Testis (tissue), 2 donors: ENCODE measurements at regions not wholly inside any gene's neighbourhood (a gene's known extent, or its start where the extent isn't known, plus 50 kb on each side); places are given as distances from the start of the nearest gene placed in this dataset.

ENCODE experiments used
- DNase-seq: peaks from one replicate; pipeline ENCODE4 v3.0.0-alpha.2; 2019
- H3K27ac ChIP-seq, 2 donors: fragments of 200-600 bp; sonication (generic); one replicate each; pipeline ENCODE4 v1.5.1; 2019
- H3K27me3 ChIP-seq: fragments of 200-600 bp; sonication (generic); one replicate; pipeline ENCODE4 v1.5.1; 2019
- H3K36me3 ChIP-seq: fragments of 200-600 bp; sonication (generic); one replicate; pipeline ENCODE4 v1.5.1; 2017; ENCODE audit warnings: low read depth; ENCODE audit errors: missing control alignments
- H3K4me1 ChIP-seq: fragments of 200-600 bp; sonication (generic); one replicate; pipeline ENCODE4 v1.5.1; 2019
- H3K4me3 ChIP-seq, 2 donors: fragments of 200-600 bp; sonication (generic); one replicate each; pipeline ENCODE4 v1.5.1; 2017 to 2019
- H3K9me3 ChIP-seq: fragments of 200-600 bp; sonication (generic); one replicate; pipeline ENCODE4 v1.5.1; 2017
- CTCF ChIP-seq, 3 experiments: fragments of 450-650 bp in 2 of 3; fragments of 200-600 bp in 1 of 3; sonication (generic) in 1 of 3; IDR thresholded peaks; one replicate each; pipeline ENCODE4 v1.5.1; 2016 to 2019; ENCODE audit warnings: antibody characterized with exemption in 3 of 3, mild to moderate bottlenecking in 2 of 3, moderate library complexity in 1 of 3
- POLR2A ChIP-seq: fragments of 450-650 bp; IDR thresholded peaks from one replicate; pipeline ENCODE4 v1.6.1; 2017; ENCODE audit warnings: antibody characterized with exemption, mild to moderate bottlenecking, moderate library complexity
- WGBS, 2 donors: methylation state at CpG; one replicate each; pipeline ENCODE4 v1.1.5; 2018; 5-methylcytosine and 5-hydroxymethylcytosine counted together
- intact Hi-C: fragments of 100-400 bp; cut with DNase I; formaldehyde crosslinking; loops from one replicate; pipeline ENCODE4 v1.15.1; 2023; ENCODE audit warnings: low total_unique reads

- no peaks in the 10 kb centered on the region for H3K27me3 ChIP-seq
- intact Hi-C loops: no loop called here
- H3K36me3 ChIP-seq: no peaks in the 10 kb centered on the region
- TF ChIP-seq CTCF (IDR thresholded peaks at IDR 0.05) (no peak), POLR2A (no peak)
- H3K27ac ChIP-seq: no peak overlapping the region
- WGBS, 2 donors: 59 to 70% methylated on average over 7 of the region's 7 CpGs
- H3K9me3 ChIP-seq: no peaks in the 10 kb centered on the region
- peaks cover 10% of the 10 kb centered on the region for H3K4me1 ChIP-seq
- H3K4me3 ChIP-seq: no peak overlapping the region
- DNase-seq: peak; percentile 40
These were observed 54.4 kb downstream of the NAV1 start for GRCh38 chr1:201593200-201593921.

GRCh38 chr1:201594575-201595245, 55.8 kb downstream of the NAV1 start:
- no peaks in the 10 kb centered on the region for H3K27me3 ChIP-seq
- no peaks in the 10 kb centered on the region for H3K36me3 ChIP-seq
- intact Hi-C loops: no loop called here
- H3K4me1 ChIP-seq: peaks cover 21% of the 10 kb centered on the region
- no peak overlapping the region for H3K4me3 ChIP-seq
- no peak overlapping the region for H3K27ac ChIP-seq
- TF ChIP-seq CTCF (IDR thresholded peaks at IDR 0.05) (no peak), POLR2A (no peak)
- DNase-seq: no peak
- no peaks in the 10 kb centered on the region for H3K9me3 ChIP-seq
- 56 to 57% methylated on average over 8 to 9 of the region's 9 CpGs for WGBS, 2 donors

DNA sequence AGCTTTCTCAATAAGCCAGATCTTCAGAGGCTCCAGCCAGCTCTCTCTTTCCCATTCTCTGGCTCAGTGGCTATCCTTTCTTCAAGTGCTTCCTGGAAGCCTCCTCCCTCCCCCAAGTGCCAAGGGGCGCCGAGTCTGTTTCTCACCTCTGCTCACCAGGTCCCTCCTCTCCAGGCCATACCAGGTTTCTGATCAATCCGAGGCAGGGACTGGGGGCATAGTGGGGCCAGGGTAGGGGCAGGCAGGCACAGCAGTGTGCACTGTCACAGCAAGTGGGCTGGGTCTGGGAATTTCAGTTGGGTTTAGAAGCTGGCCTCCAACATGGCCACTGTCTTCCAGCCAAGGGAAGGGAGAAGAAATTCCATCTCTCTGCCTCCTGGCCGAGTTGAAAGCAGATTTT, 56.5 kb downstream of the NAV1 start:
- Histone ChIP-seq H3K36me3 (no peaks in the 10 kb centered on the region), H3K4me1 (peaks cover 21% of the 10 kb centered on the region), H3K9me3 (no peaks in the 10 kb centered on the region), H3K27ac (no peak overlapping the region), H3K27me3 (no peaks in the 10 kb centered on the region), H3K4me3 (no peak overlapping the region)
- TF ChIP-seq CTCF (IDR thresholded peaks at IDR 0.05): no peak
- TF ChIP-seq POLR2A: no peak
- intact Hi-C loops: no loop called here
- no peak for DNase-seq
- WGBS, 2 donors: 71 to 85% methylated on average over 4 of the region's 4 CpGs

- peaks cover 21% of the 10 kb centered on the region for H3K4me1 ChIP-seq
- H3K9me3 ChIP-seq: no peaks in the 10 kb centered on the region
- no peaks in the 10 kb centered on the region for H3K27me3 ChIP-seq
- H3K4me3 ChIP-seq: no peak overlapping the region
- H3K27ac ChIP-seq: no peak overlapping the region
- TF ChIP-seq CTCF (IDR thresholded peaks at IDR 0.05) (no peak), POLR2A (no peak)
- 94 to 96% methylated on average over 4 of the region's 4 CpGs for WGBS, 2 donors
- H3K36me3 ChIP-seq: no peaks in the 10 kb centered on the region
- DNase-seq: no peak
- intact Hi-C loops: no loop called here
These were observed 57.4 kb downstream of the NAV1 start for GRCh38 chr1:201596101-201596868.
